ENCODE measurements at regions not wholly inside any gene's neighbourhood (a gene's known extent, or its start where the extent isn't known, plus 50 kb on each side); places are given as distances from the start of the nearest gene placed in this dataset.

GRCh38 chr2:2574401-2575180 is 243.5 kb upstream of the MYT1L start:
- Histone ChIP-seq H3K27ac (ENCODE audit: insufficient read depth, low read length) (no peak overlapping the region), H3K9me1 (ENCODE audit: insufficient read depth, low read length) (no peaks in the 10 kb centered on the region), H2BK15ac (ENCODE audit: low read depth, low read length) (no peak overlapping the region), H3K36me3 (ENCODE audit: control insufficient read depth, insufficient read depth, low read length) (no peaks in the 10 kb centered on the region), H2AK9ac (replicated peaks; ENCODE audit: low read depth, low read length, poor library complexity) (no peak overlapping the region), H3K4me3 (ENCODE audit: insufficient read depth, low read depth, low read length) (no peak overlapping the region), H3K4me2 (ENCODE audit: low read depth, low read length) (no peak overlapping the region), H3K56ac (ENCODE audit: extremely low read depth, insufficient read depth, low read length) (no peak overlapping the region), H2BK120ac (ENCODE audit: low read depth, low read length) (no peak overlapping the region), H3K79me1 (ENCODE audit: low read depth in 1 of 2, low read length in 2 of 2) (no peaks in the 10 kb centered on the region), H3K18ac (ENCODE audit: low read depth, low read length) (no peak overlapping the region), H3K4me1 (ENCODE audit: control insufficient read depth, insufficient read depth, low read length) (no peaks in the 10 kb centered on the region), H2AK5ac (ENCODE audit: low read depth, low read length) (no peak overlapping the region), H3K23ac (ENCODE audit: low read depth, low read length) (no peak overlapping the region), H2AFZ (replicated peaks; ENCODE audit: low read length, poor library complexity) (no peak overlapping the region), H4K91ac (ENCODE audit: insufficient read depth, low read depth, low read length) (no peak overlapping the region), H4K20me1 (ENCODE audit: insufficient read depth, low read length) (no peaks in the 10 kb centered on the region), H2BK20ac (ENCODE audit: low read depth, low read length) (no peak overlapping the region), H3K4ac (ENCODE audit: low read depth, low read length) (no peak overlapping the region), H4K5ac (ENCODE audit: low read depth, low read length) (no peak overlapping the region), H2BK5ac (ENCODE audit: low read depth, low read length, poor library complexity, severe bottlenecking) (no peak overlapping the region), H3K9ac (ENCODE audit: low read depth, low read length) (no peak overlapping the region), H3K27me3 (ENCODE audit: control insufficient read depth, insufficient read depth, low read length) (no peaks in the 10 kb centered on the region), H4K8ac (ENCODE audit: low read depth in 2 of 2, low read length in 2 of 2) (no peak overlapping the region), H3K14ac (replicated peaks; ENCODE audit: low read depth, low read length) (no peak overlapping the region), H3K9me3 (ENCODE audit: control insufficient read depth, insufficient read depth, low read length) (peaks cover 47% of the 10 kb centered on the region)
- BruUV-seq (replicated peaks), result no TSS peak
- ATAC-seq (ENCODE audit: low read depth) (no peak), DNase-seq (no peak)
- POLR2A ChIA-PET (ENCODE audit: unreplicated experiment), result no interaction called here
- 40% methylated on average over 3 of the region's 16 CpGs; no CpG with 5 or more reads in 1 of the 2 experiments for WGBS, 2 experiments (ENCODE audit: extremely low coverage in 2 of 2, insufficient read length in 1 of 2)
- no peak for TF ChIP-seq CEBPB (IDR thresholded peaks at IDR 0.05; ENCODE audit: low read depth, low read length)
- CTCF ChIA-PET, result no interaction called here
- intact Hi-C loops (cut with micrococcal nuclease) (no loop called here), in situ Hi-C loops (cut with MboI; ENCODE audit: low sequenced_read_pairs) (no loop called here), dilution Hi-C loops (cut with HindIII; ENCODE audit: low sequenced_read_pairs, unreplicated experiment) (no loop called here)
